GM18505 (cell line): ENCODE measurements at regions not wholly inside any gene's neighbourhood (a gene's known extent, or its start where the extent isn't known, plus 50 kb on each side); places are given as distances from the start of the nearest gene placed in this dataset.
"Not testable (repeated sequence)": the region's sequence is repeated elsewhere in the genome, so short reads cannot be mapped to it uniquely, and the experiment has no call there.

Experiments used
- ATAC-seq: cut with Tn5 transposase; IDR thresholded peaks from one replicate; pipeline ENCODE4 v1.9.1; 2021; ENCODE audit not compliant: unreplicated experiment
- POLR2A ChIP-seq: IDR thresholded peaks from 4 replicates; pipeline ENCODE4 v1.6.1; 2011; ENCODE audit warnings: borderline replicate concordance; ENCODE audit not compliant: insufficient read depth, insufficient read length; ENCODE audit errors: extremely low read depth

GRCh38 chr7:84722086-84722485 is 464.8 kb downstream of the SEMA3D start:
- no peak for ATAC-seq
- no peak for TF ChIP-seq POLR2A

GRCh38 chr7:84720456-84721097 is 466.3 kb downstream of the SEMA3D start:
- no peak for TF ChIP-seq POLR2A
- ATAC-seq, result no peak

- no peak for ATAC-seq
- no peak for TF ChIP-seq POLR2A
Measured at GRCh38 chr7:84714765-84715164, 472.1 kb downstream of the SEMA3D start.

- ATAC-seq, result no peak
- no peak for TF ChIP-seq POLR2A
Measured at GRCh38 chr7:84712374-84713121, 474.3 kb downstream of the SEMA3D start.

GRCh38 chr7:84710538-84710937 is 476.3 kb downstream of the SEMA3D start:
- ATAC-seq, result not testable (repeated sequence)

- no peak for ATAC-seq
- TF ChIP-seq POLR2A, result no peak
Measured at GRCh38 chr7:84705706-84706105, 481.1 kb downstream of the SEMA3D start.

- no peak for TF ChIP-seq POLR2A
- no peak for ATAC-seq
Measured at GRCh38 chr7:84705079-84705478, 481.8 kb downstream of the SEMA3D start.

- no peak for ATAC-seq
- no peak for TF ChIP-seq POLR2A
Measured at GRCh38 chr7:84704380-84704779, 482.5 kb downstream of the SEMA3D start.

GRCh38 chr7:84701524-84702306 is 485.1 kb downstream of the SEMA3D start:
- no peak for TF ChIP-seq POLR2A
- no peak for ATAC-seq

GRCh38 chr7:84700563-84701370 is 486.1 kb downstream of the SEMA3D start:
- ATAC-seq, result no peak

GRCh38 chr7:84697506-84697905 is 489.4 kb downstream of the SEMA3D start:
- no peak for TF ChIP-seq POLR2A
- no peak for ATAC-seq

More at GRCh38 chr7:84700563-84701370, 486.1 kb downstream of the SEMA3D start:
- no peak for TF ChIP-seq POLR2A

- no peak for TF ChIP-seq POLR2A
- ATAC-seq, result no peak
Measured at GRCh38 chr7:84693483-84693882, 493.4 kb downstream of the SEMA3D start.

GRCh38 chr7:84688671-84689070 is 494.1 kb upstream of the SEMA3A start:
- no peak for ATAC-seq
- no peak for TF ChIP-seq POLR2A
